Keratinocyte (primary cell): ENCODE measurements at regions not wholly inside any gene's neighbourhood (a gene's known extent, or its start where the extent isn't known, plus 50 kb on each side); places are given as distances from the start of the nearest gene placed in this dataset.

Source experiments
- DNase-seq: peaks from one replicate; pipeline ENCODE4 v3.0.0-alpha.2; 2011; ENCODE audit warnings: low read depth, missing footprints, low spot score
- FAIRE-seq: peaks from 2 replicates; lab custom pipeline; 2011; peaks lifted over from hg19 to GRCh38; lab: Jason Lieb, UNC
- H2AFZ ChIP-seq: 2 replicates; pipeline ENCODE4 v1.6.0; 2012; ENCODE audit warnings: low read length, control low read depth, inconsistent platforms; ENCODE audit not compliant: control insufficient read depth
- H3K27ac ChIP-seq: 2 replicates; pipeline ENCODE4 v1.5.1; 2011; ENCODE audit warnings: low read length; ENCODE audit not compliant: control insufficient read depth, insufficient read depth
- H3K27me3 ChIP-seq: 3 replicates; pipeline ENCODE4 v1.6.0; 2011; ENCODE audit warnings: low read length; ENCODE audit not compliant: control insufficient read depth, insufficient read depth; ENCODE audit errors: extremely low read depth
- H3K36me3 ChIP-seq, 2 experiments: 2 replicates in 1 of 2; 3 replicates in 1 of 2; pipeline ENCODE4 v1.5.1; 2011; ENCODE audit warnings: low read length in 2 of 2, mild to moderate bottlenecking in 1 of 2; ENCODE audit not compliant: control insufficient read depth in 2 of 2, insufficient read depth in 2 of 2; ENCODE audit errors: extremely low read depth in 1 of 2
- H3K4me1 ChIP-seq: 3 replicates; pipeline ENCODE4 v1.5.1; 2011; ENCODE audit warnings: low read length; ENCODE audit not compliant: control insufficient read depth, insufficient read depth; ENCODE audit errors: extremely low read depth
- H3K4me2 ChIP-seq: 3 replicates; pipeline ENCODE4 v1.6.0; 2011; ENCODE audit warnings: low read depth, low read length; ENCODE audit not compliant: control insufficient read depth, insufficient read depth; ENCODE audit errors: extremely low read depth
- H3K4me3 ChIP-seq, 3 experiments: fragments of 200-600 bp in 1 of 3; sonication (generic) in 1 of 3; 2 replicates in 2 of 3; 3 replicates in 1 of 3; pipeline ENCODE4 v1.5.1; 2011 to 2016; ENCODE audit warnings: low read length in 3 of 3, mild to moderate bottlenecking in 3 of 3, control low read depth in 2 of 3, inconsistent platforms in 1 of 3, low read depth in 1 of 3, mixed read lengths in 1 of 3, mixed run types in 1 of 3, moderate library complexity in 1 of 3; ENCODE audit not compliant: control insufficient read depth in 2 of 3, insufficient read depth in 2 of 3; ENCODE audit errors: extremely low read depth in 1 of 3
- H3K79me2 ChIP-seq: 2 replicates; pipeline ENCODE4 v1.6.0; 2012; ENCODE audit warnings: low read length; ENCODE audit not compliant: control insufficient read depth, insufficient read depth
- H3K9ac ChIP-seq: 3 replicates; pipeline ENCODE4 v1.6.0; 2011; ENCODE audit warnings: low read length; ENCODE audit not compliant: control insufficient read depth, insufficient read depth; ENCODE audit errors: extremely low read depth
- H3K9me1 ChIP-seq: 3 replicates; pipeline ENCODE4 v1.6.0; 2011; ENCODE audit warnings: low read length; ENCODE audit not compliant: control insufficient read depth, insufficient read depth; ENCODE audit errors: extremely low read depth
- H3K9me3 ChIP-seq: 2 replicates; pipeline ENCODE4 v1.5.1; 2012; ENCODE audit warnings: low read depth, low read length; ENCODE audit not compliant: control insufficient read depth
- H4K20me1 ChIP-seq: 3 replicates; pipeline ENCODE4 v1.6.0; 2011; ENCODE audit warnings: low read length; ENCODE audit not compliant: control insufficient read depth, insufficient read depth; ENCODE audit errors: extremely low read depth
- EZH2 ChIP-seq: IDR thresholded peaks from one replicate; pipeline ENCODE4 v1.6.1; 2012; ENCODE audit warnings: inconsistent platforms, mild to moderate bottlenecking, low read length, moderate library complexity
- dilution Hi-C: fragments of 300-500 bp; cut with MboI; formaldehyde crosslinking; loops from one replicate; pipeline ENCODE4 v1.7.0; 2020; ENCODE audit warnings: low sequenced_read_pairs; ENCODE audit not compliant: extremely low pct_ligation_motif_present
- TF ChIP-seq, protein P1 (sequence below), 3 experiments: IDR thresholded peaks in 1 of 3; conservative IDR thresholded peaks in 1 of 3; optimal IDR thresholded peaks in 1 of 3; 2 replicates in 2 of 3; 3 replicates in 1 of 3; pipeline versions ENCODE3 to v1.5.1; 2011; ENCODE audit warnings: low read length in 3 of 3, mild to moderate bottlenecking in 3 of 3, moderate library complexity in 2 of 3, control low read depth in 1 of 3, inconsistent platforms in 1 of 3; ENCODE audit not compliant: insufficient read depth in 2 of 3; ENCODE audit errors: extremely low read depth in 1 of 3

DNA sequence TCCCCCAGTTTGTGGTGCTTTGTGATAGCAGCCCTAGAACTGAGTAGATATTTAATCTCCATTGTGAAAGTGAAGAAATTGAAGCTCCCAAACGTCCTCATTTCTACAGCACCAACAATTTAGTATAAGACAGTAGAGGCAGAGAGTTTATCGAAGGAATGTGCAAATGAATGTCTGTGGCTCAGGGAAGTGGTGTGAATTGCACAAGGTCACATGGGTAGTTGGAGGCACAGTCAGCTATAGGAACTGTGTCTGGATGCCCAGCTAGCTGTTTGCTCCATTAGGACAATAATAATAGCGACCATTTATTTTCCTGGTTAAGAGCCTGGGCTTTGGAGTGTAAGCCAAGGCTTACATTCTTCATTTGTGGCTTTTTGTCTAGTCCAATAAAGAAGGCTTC is 144.4 kb upstream of the USP24 start:
- Histone ChIP-seq H3K9me1 (no peaks in the 10 kb centered on the region), H3K9me3 (no peaks in the 10 kb centered on the region), H2AFZ (no peak overlapping the region), H3K27ac (no peak overlapping the region), H3K4me2 (no peak overlapping the region), H3K79me2 (no peaks in the 10 kb centered on the region), H4K20me1 (no peaks in the 10 kb centered on the region), H3K27me3 (no peaks in the 10 kb centered on the region), H3K9ac (no peak overlapping the region), H3K36me3 (no peaks in the 10 kb centered on the region), H3K4me3 (no peak overlapping the region), H3K4me1 (no peaks in the 10 kb centered on the region)
- FAIRE-seq (no peak), DNase-seq (no peak)
- TF ChIP-seq, protein P1, sequence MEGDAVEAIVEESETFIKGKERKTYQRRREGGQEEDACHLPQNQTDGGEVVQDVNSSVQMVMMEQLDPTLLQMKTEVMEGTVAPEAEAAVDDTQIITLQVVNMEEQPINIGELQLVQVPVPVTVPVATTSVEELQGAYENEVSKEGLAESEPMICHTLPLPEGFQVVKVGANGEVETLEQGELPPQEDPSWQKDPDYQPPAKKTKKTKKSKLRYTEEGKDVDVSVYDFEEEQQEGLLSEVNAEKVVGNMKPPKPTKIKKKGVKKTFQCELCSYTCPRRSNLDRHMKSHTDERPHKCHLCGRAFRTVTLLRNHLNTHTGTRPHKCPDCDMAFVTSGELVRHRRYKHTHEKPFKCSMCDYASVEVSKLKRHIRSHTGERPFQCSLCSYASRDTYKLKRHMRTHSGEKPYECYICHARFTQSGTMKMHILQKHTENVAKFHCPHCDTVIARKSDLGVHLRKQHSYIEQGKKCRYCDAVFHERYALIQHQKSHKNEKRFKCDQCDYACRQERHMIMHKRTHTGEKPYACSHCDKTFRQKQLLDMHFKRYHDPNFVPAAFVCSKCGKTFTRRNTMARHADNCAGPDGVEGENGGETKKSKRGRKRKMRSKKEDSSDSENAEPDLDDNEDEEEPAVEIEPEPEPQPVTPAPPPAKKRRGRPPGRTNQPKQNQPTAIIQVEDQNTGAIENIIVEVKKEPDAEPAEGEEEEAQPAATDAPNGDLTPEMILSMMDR (optimal IDR thresholded peaks at IDR 0.05 in 1 of 3, IDR thresholded peaks at IDR 0.05 in 1 of 3, conservative IDR thresholded peaks at IDR 0.05 in 1 of 3; ENCODE audit: extremely low read depth in 1 of 3, insufficient read depth in 2 of 3, low read length in 3 of 3) = no peak
- TF ChIP-seq EZH2 = no peak
- dilution Hi-C loops = no loop called here

GRCh38 chr1:55358581-55358980 is 143.4 kb upstream of the USP24 start:
- no peak for TF ChIP-seq EZH2
- TF ChIP-seq, protein P1 (optimal IDR thresholded peaks at IDR 0.05 in 1 of 3, IDR thresholded peaks at IDR 0.05 in 1 of 3, conservative IDR thresholded peaks at IDR 0.05 in 1 of 3; ENCODE audit: extremely low read depth in 1 of 3, insufficient read depth in 2 of 3, low read length in 3 of 3) = no peak
- no peak overlapping the region for H3K4me2 ChIP-seq

More at GRCh38 chr1:55358581-55358980, 143.4 kb upstream of the USP24 start:
- Histone ChIP-seq H3K9ac (no peak overlapping the region), H3K9me1 (no peaks in the 10 kb centered on the region), H3K36me3 (no peaks in the 10 kb centered on the region), H4K20me1 (no peaks in the 10 kb centered on the region), H3K27ac (no peak overlapping the region), H3K27me3 (no peaks in the 10 kb centered on the region), H2AFZ (no peak overlapping the region), H3K4me1 (peaks cover 6% of the 10 kb centered on the region), H3K4me3 (no peak overlapping the region), H3K79me2 (no peaks in the 10 kb centered on the region), H3K9me3 (no peaks in the 10 kb centered on the region)
- dilution Hi-C loops = no loop called here
- FAIRE-seq = no peak
- no peak for DNase-seq
